ENCODE measurements at regions not wholly inside any gene's neighbourhood (a gene's known extent, or its start where the extent isn't known, plus 50 kb on each side); places are given as distances from the start of the nearest gene placed in this dataset.
A peak's percentile ranks its signal among the peaks of the same experiment; 100 is the strongest.

DNA sequence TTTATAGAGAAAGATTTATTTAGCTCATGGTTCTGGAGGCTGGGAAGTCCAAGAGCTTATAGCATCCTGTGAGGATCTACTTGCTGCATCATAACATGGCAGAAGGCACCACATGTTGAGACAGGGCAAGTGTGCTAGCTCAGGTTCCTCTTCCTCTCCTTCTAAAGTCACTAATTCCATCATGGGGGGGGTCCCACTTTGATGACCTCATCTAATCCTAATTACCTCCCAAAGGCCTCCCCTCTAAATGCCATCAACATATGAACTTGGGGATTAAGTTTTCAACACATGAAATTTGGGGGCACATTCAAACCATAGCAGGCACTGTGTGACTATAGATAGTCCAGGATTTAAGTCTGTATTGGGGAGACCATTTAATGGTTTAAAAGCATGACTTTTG is 297.1 kb upstream of the ROPN1 start:
- in situ Hi-C loops (cut with MboI; ENCODE audit: low pct_unique_long_range_greater_than_20kb, low sequenced_read_pairs), result no loop called here
- no peak for DNase-seq

DNA sequence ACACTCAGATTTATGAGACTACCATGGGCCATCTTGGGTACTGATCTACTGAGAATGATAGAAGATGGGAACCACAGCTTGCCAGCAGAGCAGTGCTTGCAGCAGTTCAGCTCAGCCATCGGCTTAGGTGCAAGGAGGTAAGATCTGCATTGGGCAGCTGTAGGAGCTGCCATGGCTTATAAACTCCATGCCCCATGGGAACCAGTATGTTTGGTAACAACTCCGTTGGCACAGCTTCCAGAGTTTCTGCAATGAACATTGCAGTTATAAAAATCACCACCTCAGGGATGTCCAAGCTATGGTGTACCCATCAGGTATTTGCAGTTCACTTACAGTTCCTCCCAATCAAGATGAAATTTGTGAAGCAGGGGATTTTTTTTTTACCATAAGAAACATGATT is 299.1 kb upstream of the ROPN1 start:
- in situ Hi-C loops (cut with MboI; ENCODE audit: low pct_unique_long_range_greater_than_20kb, low sequenced_read_pairs), result no loop called here
- DNase-seq, result no peak

DNA sequence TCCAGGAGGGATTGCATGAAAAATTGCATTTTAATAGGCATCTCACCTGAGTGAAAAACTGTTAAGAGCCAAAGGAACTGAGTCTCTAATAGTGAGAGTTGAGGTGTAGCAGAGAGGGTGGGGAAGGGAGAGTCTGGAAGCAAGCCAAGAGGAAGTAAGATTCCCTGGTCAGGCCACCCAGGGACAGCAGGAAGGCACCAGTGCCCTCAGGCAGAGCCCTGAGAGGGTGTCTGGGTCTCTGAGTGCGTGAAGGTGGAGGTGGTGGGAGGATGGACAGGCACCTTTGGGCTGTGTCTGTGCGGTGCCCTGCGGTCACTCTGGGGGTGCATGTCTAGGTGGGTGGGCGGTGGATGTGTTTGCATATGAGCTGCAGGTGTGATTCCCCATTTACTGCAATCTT is 300.4 kb upstream of the ROPN1 start:
- DNase-seq, result no peak
- in situ Hi-C loops (cut with MboI; ENCODE audit: low pct_unique_long_range_greater_than_20kb, low sequenced_read_pairs), result no loop called here

DNA sequence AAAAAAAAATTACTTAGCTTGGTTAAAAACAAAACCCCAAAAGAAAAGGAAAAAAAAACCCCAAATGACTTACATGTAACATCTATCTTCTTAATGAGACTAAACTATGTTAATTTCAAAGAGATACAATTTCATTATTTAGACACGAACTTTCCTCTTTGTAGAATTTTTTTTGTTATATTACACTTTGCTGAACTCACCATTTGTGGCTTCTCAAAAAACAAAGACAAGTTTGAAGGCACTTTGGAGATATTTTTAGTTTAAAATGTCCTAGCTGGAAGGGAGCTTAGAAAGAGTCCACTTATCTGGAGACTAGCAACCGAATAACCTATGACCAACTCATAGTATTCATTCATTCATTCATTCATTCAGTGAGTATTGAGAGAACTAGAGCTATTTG is 301.7 kb upstream of the ROPN1 start:
- in situ Hi-C loops (cut with MboI; ENCODE audit: low pct_unique_long_range_greater_than_20kb, low sequenced_read_pairs), result no loop called here
- no peak for DNase-seq

DNA sequence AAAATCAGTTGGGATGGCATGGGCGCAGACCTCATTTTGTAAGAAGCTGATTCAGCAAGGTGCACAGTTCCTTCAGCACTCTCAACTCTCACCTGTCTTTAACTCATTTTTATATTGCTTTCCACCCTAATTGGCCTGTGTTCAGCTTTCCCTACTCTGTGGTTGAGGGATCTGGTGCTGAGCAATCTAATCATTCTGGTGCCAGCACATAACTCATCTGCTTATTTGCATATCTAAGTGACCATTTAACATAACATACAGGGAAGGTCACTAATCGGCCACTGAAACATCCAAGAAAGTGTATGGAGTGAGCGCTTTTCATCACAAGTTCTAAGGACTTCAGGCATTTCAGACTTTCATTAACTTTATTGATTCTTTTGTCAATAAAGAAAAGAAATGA is 303.4 kb upstream of the ROPN1 start:
- in situ Hi-C loops (cut with MboI; ENCODE audit: low pct_unique_long_range_greater_than_20kb, low sequenced_read_pairs), result no loop called here
- no peak for DNase-seq

DNA sequence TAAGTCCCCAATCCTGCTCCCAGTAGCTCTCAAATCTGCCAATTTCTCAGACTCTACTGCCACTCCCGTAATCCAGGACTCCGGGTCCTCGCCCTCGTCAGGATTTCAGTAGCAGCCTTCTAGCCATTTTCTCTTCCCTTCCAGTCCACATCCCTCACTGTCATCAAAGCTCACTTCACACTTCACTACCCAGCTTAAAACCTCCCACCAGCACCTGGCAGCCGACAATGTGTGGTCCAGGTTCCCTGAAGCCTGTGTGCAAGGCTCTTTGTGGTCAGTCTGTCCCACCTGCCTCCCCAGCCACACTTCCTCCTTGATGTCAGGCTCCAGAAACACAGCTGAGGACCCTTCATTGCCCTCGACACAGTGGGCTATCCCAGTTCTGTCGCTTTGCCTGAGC is 304.5 kb upstream of the ROPN1 start:
- no peak for DNase-seq
- in situ Hi-C loops (cut with MboI; ENCODE audit: low pct_unique_long_range_greater_than_20kb, low sequenced_read_pairs), result no loop called here

DNA sequence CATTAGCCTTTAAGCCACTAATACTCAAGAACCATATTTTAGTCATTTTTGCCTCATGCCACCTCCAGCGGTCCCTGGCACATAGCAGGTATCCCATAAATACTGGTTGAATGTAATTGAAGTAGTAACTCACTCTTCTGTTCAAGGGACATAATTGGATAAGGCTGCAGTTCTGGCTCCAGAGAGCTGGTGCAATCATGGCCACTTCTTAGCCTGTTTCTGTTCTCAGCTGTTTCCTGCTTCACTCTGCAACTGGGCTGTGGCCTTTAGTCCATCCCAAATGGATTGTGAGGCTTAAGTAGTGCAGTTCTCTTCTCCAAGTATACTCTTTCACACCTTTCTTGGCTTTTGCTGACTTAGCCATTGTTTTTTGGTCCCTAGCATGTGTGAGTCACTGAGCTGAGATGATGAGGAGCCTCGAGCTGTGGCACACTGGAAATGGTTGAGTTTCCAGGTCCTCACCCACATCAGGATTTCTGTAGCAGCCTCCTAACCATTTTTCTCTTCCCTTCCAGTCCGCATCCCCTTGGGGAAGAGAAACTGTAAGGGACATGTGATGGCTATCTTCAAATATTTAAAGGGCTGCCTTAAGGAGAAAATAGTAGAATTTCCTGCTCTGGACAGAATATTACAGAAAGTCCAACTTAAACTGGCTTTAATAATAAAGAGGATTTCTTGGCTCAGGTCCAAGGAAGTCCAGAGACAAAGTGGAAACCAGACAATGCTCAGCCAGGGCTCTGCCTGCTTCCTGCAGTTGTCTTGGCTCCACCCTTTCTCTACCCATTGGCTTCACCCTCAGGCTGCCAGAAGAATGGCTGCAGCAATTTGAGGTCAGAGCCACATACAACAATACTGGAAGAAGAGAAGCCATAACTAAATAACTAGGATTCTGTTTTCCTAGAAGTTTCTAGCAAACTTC is 305.4 kb upstream of the ROPN1 start:
- DNase-seq, result no peak
- in situ Hi-C loops (cut with MboI; ENCODE audit: low pct_unique_long_range_greater_than_20kb, low sequenced_read_pairs), result no loop called here

DNA sequence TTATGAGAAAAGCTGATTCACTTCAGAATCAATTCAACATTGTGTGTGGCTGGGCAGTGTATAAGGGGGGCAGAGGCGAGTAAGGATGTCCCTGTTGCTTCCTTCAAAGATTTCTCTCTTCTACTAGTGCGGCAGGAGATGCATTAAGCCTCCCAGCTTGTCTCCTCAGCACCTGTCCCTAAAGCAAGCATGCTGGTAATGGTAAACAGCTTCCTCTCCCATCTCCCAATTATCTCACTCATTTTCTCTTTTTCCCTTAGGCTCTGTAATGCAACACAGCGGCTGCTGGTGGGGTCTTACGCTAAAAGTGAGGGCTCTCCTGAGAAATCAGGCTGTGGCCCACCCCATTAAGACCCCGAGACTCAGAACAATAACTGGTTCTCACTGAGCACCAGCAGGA is 306.4 kb upstream of the ROPN1 start:
- in situ Hi-C loops (cut with MboI; ENCODE audit: low pct_unique_long_range_greater_than_20kb, low sequenced_read_pairs), result no loop called here
- no peak for DNase-seq

DNA sequence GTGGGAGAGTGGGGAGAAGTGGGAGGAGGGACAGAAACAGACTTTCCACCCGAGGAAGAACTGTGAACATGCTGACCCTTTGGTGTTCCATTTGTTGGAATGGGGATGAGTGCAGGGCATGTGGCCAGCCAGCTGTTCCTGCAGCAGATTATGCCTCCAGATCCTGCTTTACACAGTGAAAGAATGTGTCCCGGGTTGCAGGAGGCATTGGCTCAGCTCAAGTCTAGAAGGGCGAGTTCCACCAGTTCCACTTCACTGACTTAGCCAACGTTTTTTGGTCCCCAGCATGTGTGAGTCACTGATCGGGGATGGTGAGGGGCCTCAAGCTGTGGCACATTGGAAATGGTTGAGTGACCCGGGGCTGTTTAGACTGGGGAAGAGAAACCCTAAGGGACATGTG is 307.0 kb upstream of the ROPN1 start:
- DNase-seq, result peak; percentile 36
- in situ Hi-C loops (cut with MboI; ENCODE audit: low pct_unique_long_range_greater_than_20kb, low sequenced_read_pairs), result no loop called here

DNA sequence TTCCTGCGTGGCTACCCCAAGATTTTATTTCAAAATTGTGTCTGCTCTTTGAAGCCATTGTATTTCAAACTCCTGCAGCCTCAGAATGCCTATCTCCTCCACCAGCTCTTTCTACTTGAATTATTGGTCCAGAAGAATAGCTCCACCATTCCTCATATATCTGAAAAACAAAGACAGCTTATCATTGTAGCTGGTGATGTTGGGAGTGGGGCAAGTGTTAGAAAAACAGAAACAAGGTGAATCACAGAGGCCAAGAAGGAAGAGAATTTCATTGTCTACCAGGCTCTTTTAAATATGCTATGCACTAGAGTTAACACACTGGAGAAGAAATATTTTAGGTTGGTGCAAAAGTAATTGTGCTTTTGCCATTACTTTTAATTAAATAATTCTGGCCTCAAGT is 307.9 kb upstream of the ROPN1 start:
- no peak for DNase-seq
- in situ Hi-C loops (cut with MboI; ENCODE audit: low pct_unique_long_range_greater_than_20kb, low sequenced_read_pairs), result no loop called here

DNA sequence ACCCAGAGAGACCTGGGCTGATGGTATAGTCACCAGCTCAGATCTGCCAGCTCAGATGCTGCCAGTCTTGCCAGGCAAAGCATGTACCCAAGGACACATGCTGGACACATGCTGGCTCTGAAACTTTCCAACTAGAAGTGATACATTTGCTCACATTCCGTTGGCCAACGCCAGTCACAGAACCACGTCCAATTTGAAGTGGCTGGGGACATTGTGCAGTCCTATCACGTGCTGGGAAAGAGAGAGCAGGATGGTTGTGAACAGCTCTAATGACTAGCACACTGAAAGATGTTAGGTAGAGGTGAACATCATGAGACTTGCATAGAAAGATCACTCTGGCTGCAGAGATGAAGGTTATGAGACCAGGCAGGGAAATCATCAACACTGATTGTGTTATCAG is 308.5 kb upstream of the ROPN1 start:
- no peak for DNase-seq
- in situ Hi-C loops (cut with MboI; ENCODE audit: low pct_unique_long_range_greater_than_20kb, low sequenced_read_pairs), result no loop called here

DNA sequence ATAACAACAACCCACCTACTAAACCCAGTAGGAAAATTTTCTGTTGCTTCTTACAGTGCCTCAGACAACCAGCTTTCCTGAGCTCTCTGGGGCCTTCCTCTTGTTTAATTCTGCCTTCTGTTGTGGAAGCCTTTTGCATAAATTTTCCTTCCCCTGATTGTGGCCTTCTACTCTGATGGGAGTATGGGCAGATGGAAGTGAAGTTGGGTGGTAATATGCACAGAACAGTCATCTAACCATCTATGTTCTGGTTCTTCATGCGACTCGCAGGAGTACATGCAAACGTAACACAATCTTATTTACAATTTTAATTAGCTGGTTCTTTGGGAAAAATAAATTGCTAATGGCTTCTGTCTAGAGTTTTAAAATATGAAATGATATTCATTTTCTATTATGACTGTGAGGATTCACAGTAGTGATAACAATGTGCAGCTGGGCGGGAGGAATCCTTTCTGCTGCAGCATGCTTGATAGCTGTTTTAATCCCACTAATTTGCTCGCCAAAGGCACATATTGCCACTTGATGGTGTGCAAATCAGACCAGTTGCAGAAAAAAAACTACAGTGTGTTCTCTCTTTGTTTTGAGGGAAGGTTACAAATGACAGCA is 311.5 kb upstream of the ROPN1 start:
- in situ Hi-C loops (cut with MboI; ENCODE audit: low pct_unique_long_range_greater_than_20kb, low sequenced_read_pairs), result no loop called here
- DNase-seq, result no peak

DNA sequence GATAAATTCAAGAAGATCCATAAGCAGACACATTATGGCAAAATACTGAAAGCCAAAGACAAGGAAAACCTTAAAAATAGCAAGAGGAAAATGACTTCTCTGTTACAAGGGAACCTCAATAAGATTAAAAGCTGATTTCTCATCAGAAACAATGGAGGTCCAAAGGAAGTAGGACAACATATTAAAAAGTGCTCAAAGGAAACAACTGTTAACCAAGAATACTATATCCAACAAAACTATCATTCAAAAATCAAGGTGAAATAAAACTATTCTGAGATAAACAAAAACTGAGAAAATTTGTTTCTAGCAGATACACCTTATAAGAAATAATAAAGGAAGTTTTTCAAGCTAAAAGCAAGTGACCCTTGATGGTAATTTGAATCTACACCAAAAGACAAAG is 314.7 kb upstream of the ROPN1 start:
- in situ Hi-C loops (cut with MboI; ENCODE audit: low pct_unique_long_range_greater_than_20kb, low sequenced_read_pairs), result no loop called here
- DNase-seq, result no peak

DNA sequence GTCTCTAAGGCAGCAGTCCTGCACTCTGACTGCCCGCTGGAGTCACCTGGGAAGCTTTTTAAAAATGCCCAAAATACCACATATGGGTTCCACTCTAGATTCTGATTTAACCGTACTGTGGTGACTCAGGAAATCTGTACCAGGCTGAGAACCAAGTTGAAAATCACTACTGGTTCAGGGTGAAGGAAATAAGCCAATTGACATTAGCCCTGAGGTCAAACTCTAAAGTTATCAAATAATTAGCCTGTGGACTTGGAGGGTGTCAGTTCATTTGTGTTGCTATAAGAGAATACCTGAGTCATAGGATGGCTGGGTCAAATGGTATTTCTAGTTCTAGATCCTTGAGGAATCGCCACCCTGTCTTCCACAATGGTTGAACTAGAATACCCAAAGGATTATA is 321.7 kb upstream of the ROPN1 start:
- in situ Hi-C loops (cut with MboI; ENCODE audit: low pct_unique_long_range_greater_than_20kb, low sequenced_read_pairs), result no loop called here
- no peak for DNase-seq

DNA sequence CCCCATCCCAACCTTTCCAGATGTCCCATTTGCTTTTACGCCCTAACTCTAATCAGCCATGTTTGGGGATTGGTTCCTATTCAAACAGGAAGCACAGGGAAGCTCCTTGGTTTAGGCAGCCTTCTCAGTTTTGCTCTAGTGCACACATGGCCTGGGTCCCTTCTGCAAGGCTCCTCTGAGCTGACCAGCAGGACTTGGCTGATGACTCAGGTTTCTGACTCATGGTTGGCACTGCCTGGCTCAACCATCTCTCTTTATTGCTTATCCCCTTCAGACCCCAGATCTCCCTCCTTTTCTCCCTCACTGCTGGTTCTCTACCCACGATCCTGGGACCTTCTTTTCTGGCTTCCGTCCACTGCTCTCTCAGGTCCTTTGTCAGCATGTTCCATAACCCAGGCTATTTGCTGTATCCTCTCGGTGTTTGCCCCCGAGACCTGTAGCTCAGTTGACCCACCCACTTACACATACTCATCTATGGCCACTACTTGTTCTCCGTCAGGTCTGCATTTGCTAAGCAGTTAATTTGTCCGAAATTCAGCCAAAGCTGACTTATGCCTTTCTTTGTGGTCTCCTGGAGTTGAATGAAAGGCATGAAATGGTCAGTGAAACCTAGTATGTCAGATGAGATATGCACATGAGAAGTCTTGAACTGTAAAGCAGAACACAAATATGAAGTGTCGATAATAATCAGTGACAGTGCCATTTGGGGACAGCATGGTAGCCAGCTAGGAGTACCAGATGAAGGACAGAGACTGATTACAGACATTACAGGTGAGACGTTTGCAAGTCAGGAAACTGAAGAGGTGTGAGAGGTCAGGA is 323.5 kb upstream of the ROPN1 start:
- in situ Hi-C loops (cut with MboI; ENCODE audit: low pct_unique_long_range_greater_than_20kb, low sequenced_read_pairs), result no loop called here
- no peak for DNase-seq

DNA sequence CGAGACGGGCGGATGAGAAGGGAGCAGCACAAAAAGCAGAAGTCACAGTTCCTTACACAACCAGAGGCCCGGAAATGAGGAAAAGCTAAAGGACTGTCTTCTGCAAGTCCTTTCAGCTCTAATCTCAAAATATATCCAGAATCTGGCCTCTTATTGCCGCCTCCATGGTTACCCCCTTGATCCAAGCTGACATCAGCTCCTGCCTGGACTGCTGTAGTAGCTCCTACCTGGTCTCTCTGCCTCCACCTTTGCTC is 324.0 kb upstream of the ROPN1 start:
- in situ Hi-C loops (cut with MboI; ENCODE audit: low pct_unique_long_range_greater_than_20kb, low sequenced_read_pairs), result no loop called here
- peak; percentile 65 for DNase-seq

DNA sequence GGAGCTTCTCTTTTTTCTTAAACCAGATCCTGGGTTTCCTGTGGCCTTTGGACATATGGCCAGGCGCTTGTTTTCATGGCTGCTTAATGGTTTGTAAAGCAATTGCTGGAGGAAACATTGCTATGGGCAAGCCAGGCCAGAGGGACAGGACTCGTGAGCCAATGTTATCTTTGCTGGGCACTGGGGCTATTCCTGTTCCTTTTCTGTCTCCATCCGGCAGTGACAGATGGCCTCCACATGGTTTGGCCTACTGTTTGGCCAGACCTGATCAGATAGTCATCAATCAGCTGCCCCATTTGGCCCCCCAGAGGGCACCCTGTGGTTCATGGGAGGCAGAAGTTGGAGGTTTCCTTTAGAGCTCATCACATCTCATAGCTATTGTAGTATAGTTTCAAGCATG is 326.1 kb upstream of the ROPN1 start:
- in situ Hi-C loops (cut with MboI; ENCODE audit: low pct_unique_long_range_greater_than_20kb, low sequenced_read_pairs), result no loop called here
- no peak for DNase-seq

DNA sequence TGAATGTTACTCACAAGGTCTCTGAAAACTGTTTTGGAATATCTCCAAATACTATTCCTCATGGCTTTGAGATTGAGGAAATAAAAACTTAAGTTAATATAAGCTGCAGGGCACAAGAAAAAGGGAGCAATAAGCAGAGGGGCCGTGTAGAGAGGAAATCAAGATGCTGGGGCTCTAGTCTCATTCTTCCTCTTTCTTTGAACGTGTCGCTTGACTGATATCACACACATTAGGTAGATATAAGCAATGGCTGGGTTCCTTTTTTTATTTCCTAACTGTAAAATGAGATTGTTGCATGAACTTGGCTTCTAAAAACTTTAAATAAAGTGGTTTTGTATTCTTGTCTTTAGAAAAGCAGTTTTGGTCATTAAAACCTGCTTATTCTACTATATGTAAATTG is 326.7 kb upstream of the ROPN1 start:
- in situ Hi-C loops (cut with MboI; ENCODE audit: low pct_unique_long_range_greater_than_20kb, low sequenced_read_pairs), result no loop called here
- peak; percentile 48 for DNase-seq

DNA sequence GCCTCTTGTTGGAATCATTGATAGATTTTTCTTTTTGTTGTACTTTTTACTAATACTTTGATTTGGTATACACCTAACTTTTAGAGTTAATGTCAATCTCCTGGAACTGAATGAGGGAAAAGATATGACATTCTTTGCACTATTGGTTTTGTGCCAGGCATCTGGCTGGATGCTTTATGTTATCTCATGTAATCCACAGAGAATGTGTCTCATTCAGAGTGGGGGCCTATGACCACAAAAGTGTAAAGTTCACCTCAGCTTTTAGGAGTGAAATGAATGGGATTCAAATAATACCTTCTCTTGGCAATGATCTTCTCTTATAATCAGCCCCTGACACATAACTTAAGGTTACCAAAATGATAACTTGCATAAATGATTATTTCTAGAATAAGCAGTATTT is 329.1 kb upstream of the ROPN1 start:
- in situ Hi-C loops (cut with MboI; ENCODE audit: low pct_unique_long_range_greater_than_20kb, low sequenced_read_pairs), result no loop called here
- DNase-seq, result no peak

DNA sequence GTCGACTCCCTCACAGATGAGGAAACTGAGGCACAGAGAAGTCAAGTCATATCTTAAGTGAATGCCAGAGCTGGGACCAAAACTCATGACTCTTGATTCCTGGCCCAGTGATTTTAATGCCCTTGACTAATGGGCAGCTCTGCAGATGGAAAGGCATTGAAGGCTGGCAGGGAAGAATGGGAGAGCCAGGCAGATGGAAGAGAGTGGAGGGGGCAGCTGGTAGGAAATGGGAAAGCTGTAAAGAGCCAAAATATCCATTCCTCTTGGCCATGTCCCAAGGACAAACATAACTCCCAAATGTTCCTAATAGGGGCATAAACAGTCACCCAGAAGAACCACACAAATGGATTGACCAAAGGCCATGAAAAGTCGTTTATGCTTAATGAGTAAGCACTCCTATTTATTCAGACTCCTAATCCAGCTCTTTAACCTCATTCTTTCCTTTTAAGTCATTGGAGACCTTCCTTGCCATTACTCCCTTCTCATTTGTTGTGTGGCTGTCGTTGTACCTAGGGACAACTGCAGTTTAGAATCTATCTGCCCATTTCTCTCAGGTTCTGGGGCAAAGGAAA is 330.5 kb upstream of the ROPN1 start:
- in situ Hi-C loops (cut with MboI; ENCODE audit: low pct_unique_long_range_greater_than_20kb, low sequenced_read_pairs), result no loop called here
- no peak for DNase-seq
